Hematopoietic multipotent progenitor cell treated with erythropoietin and hydrocortisone succinate and interleukin-3 and kit ligand, for 15 days (in vitro differentiated cells): ENCODE measurements at regions not wholly inside any gene's neighbourhood (a gene's known extent, or its start where the extent isn't known, plus 50 kb on each side); places are given as distances from the start of the nearest gene placed in this dataset.

Experiments
- DNase-seq: peaks from one replicate; pipeline ENCODE4 v3.0.0-alpha.2; 2015; ENCODE audit warnings: low spot score

GRCh38 chr9:126125992-126126409, 200.6 kb upstream of the MVB12B start:
- DNase-seq: no peak

- no peak for DNase-seq
Measured at GRCh38 chr9:126126807-126127206, 199.8 kb upstream of the MVB12B start.

GRCh38 chr9:126127591-126127990, 199.0 kb upstream of the MVB12B start:
- no peak for DNase-seq

- DNase-seq: no peak
Measured at GRCh38 chr9:126128494-126129142, 198.0 kb upstream of the MVB12B start.

GRCh38 chr9:126131066-126132010, 195.3 kb upstream of the MVB12B start:
- no peak for DNase-seq

GRCh38 chr9:126132746-126133145, 193.9 kb upstream of the MVB12B start:
- no peak for DNase-seq

- no peak for DNase-seq
Measured at GRCh38 chr9:126144196-126144595, 182.4 kb upstream of the MVB12B start.

GRCh38 chr9:126144603-126145456, 181.8 kb upstream of the MVB12B start:
- no peak for DNase-seq

GRCh38 chr9:126145887-126146253, 180.8 kb upstream of the MVB12B start:
- no peak for DNase-seq

- DNase-seq: no peak
Measured at GRCh38 chr9:126146254-126147145, 180.1 kb upstream of the MVB12B start.

- no peak for DNase-seq
Measured at GRCh38 chr9:126147186-126147935, 179.3 kb upstream of the MVB12B start.

GRCh38 chr9:126147936-126148870, 178.4 kb upstream of the MVB12B start:
- DNase-seq: no peak

GRCh38 chr9:126148994-126149393, 177.6 kb upstream of the MVB12B start:
- no peak for DNase-seq

- DNase-seq: no peak
Measured at GRCh38 chr9:126149661-126150060, 177.0 kb upstream of the MVB12B start.

GRCh38 chr9:126150411-126151030, 176.1 kb upstream of the MVB12B start:
- no peak for DNase-seq

- no peak for DNase-seq
Measured at GRCh38 chr9:126151031-126151685, 175.5 kb upstream of the MVB12B start.

GRCh38 chr9:126151686-126152134, 174.9 kb upstream of the MVB12B start:
- DNase-seq: no peak

GRCh38 chr9:126152622-126153362, 173.8 kb upstream of the MVB12B start:
- no peak for DNase-seq
